Upper lobe of left lung (tissue), 4 donors: ENCODE measurements at regions not wholly inside any gene's neighbourhood (a gene's known extent, or its start where the extent isn't known, plus 50 kb on each side); places are given as distances from the start of the nearest gene placed in this dataset.

Experiments
- POLR2A ChIP-seq, 4 donors: fragments of 450-650 bp; IDR thresholded peaks; one replicate each; pipeline ENCODE4 v1.5.1; 2016 to 2017; ENCODE audit warnings: antibody characterized with exemption in 4 of 4, mild to moderate bottlenecking in 2 of 4
- TF ChIP-seq, protein P1 (sequence below), 6 experiments: fragments of 450-650 bp in 4 of 6; fragments of 200-600 bp in 2 of 6; sonication (generic) in 2 of 6; IDR thresholded peaks; one replicate each; pipeline ENCODE4 v1.5.1; 2016 to 2019; ENCODE audit warnings: antibody characterized with exemption in 6 of 6

DNA sequence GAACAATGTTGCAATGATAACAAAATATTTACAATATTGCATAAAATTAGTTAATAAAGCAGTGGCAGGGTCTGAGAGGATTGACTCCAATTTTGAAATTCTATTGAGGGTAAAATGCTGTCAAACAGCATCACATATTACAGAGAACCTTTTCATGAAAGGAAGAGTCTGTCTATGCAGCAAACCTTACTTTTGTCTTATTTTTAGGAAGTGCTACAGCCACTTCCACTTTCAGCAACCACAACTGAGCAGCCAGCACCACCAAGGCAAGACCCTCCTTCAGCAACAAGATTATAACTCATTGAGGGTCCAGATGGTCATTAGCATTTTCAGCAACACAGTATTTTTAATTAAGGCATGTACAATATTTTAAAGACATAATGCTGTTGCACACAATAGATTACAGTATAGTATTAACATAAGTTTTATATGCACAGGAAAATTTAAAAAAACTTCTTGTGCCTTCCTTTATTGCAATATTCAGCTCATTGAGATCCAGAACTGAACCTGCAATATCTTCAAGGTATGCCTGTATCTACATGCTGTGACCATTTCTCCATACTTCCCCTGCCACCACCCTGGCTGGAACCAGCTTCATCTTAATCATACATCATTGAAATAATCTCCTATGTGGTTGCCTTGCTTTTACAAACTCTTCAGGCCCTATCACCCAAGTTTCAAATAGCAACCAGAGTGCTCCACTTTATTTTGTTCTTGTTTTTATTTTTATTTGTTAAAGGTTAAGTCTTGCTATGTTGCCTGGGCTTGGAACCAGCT is 711.2 kb downstream of the KCNA4 start:
- TF ChIP-seq POLR2A (IDR thresholded peaks at IDR 0.05), result no peak
- TF ChIP-seq, protein P1, sequence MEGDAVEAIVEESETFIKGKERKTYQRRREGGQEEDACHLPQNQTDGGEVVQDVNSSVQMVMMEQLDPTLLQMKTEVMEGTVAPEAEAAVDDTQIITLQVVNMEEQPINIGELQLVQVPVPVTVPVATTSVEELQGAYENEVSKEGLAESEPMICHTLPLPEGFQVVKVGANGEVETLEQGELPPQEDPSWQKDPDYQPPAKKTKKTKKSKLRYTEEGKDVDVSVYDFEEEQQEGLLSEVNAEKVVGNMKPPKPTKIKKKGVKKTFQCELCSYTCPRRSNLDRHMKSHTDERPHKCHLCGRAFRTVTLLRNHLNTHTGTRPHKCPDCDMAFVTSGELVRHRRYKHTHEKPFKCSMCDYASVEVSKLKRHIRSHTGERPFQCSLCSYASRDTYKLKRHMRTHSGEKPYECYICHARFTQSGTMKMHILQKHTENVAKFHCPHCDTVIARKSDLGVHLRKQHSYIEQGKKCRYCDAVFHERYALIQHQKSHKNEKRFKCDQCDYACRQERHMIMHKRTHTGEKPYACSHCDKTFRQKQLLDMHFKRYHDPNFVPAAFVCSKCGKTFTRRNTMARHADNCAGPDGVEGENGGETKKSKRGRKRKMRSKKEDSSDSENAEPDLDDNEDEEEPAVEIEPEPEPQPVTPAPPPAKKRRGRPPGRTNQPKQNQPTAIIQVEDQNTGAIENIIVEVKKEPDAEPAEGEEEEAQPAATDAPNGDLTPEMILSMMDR (IDR thresholded peaks at IDR 0.05), result no peak
